Naive B cell (primary cell): ENCODE measurements at regions not wholly inside any gene's neighbourhood (a gene's known extent, or its start where the extent isn't known, plus 50 kb on each side); places are given as distances from the start of the nearest gene placed in this dataset.
"Not testable (repeated sequence)": the region's sequence is repeated elsewhere in the genome, so short reads cannot be mapped to it uniquely, and the experiment has no call there.

Source experiments
- ATAC-seq, 2 donors: fragments of 150-1000 bp; cut with Tn5 transposase; 2 replicates each; pipeline ENCODE4 v1.10.0; 2021; ENCODE audit warnings: low read depth in 2 of 2, mild to moderate bottlenecking in 2 of 2, moderate library complexity in 2 of 2
- DNase-seq: peaks from one replicate; pipeline ENCODE4 v3.0.0; 2022
- H3K27ac Mint-ChIP-seq, 6 donors: one replicate each; pipeline ENCODE4 v1.8.0; 2020 to 2022; ENCODE audit warnings: mild to moderate bottlenecking in 6 of 6, mixed read lengths in 6 of 6, moderate library complexity in 5 of 6, inconsistent platforms in 2 of 6
- H3K27me3 Mint-ChIP-seq, 3 donors: one replicate each; pipeline ENCODE4 v1.8.0; 2021 to 2022; ENCODE audit warnings: mixed read lengths in 3 of 3, mild to moderate bottlenecking in 1 of 3
- H3K36me3 Mint-ChIP-seq, 2 donors: one replicate each; pipeline ENCODE4 v1.8.0; 2020 to 2022; ENCODE audit warnings: mixed read lengths in 2 of 2, inconsistent platforms in 1 of 2, mild to moderate bottlenecking in 1 of 2
- H3K4me1 Mint-ChIP-seq, 3 donors: one replicate each; pipeline ENCODE4 v1.8.0; 2020 to 2022; ENCODE audit warnings: mixed read lengths in 3 of 3, inconsistent platforms in 1 of 3, mild to moderate bottlenecking in 1 of 3, moderate library complexity in 1 of 3
- H3K4me3 Mint-ChIP-seq, 8 donors: one replicate each; pipeline ENCODE4 v1.8.0; 2020 to 2022; ENCODE audit warnings: mild to moderate bottlenecking in 8 of 8, mixed read lengths in 8 of 8, moderate library complexity in 8 of 8, inconsistent platforms in 2 of 8
- H3K9me3 Mint-ChIP-seq, 7 donors: one replicate each; pipeline ENCODE4 v1.8.0; 2020 to 2022; ENCODE audit warnings: mixed read lengths in 7 of 7, mild to moderate bottlenecking in 5 of 7, inconsistent platforms in 2 of 7, moderate library complexity in 1 of 7

DNA sequence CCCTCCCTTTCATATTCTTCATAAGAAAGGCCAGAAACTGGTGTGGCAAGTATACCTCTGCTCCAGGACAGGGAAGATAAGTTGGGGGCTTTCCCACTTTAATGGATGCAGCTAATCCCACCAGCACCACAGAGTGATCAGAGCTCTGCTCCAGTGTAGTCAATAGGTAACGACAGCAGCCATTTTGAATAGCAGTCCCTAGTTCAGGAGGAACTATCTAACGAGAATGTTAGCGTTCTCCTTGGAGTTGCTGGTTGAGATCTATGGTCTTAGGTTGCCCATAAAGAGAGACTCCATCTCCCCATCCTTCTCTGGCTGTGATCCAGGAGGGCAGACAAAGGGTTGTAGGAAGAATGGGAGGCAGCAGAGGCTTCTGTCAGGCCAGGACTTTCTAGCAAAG is 64.0 kb upstream of the CCDC90B start:
- DNase-seq (no peak), ATAC-seq (no peak)
- no peak overlapping the region for H3K27ac Mint-ChIP-seq
- H3K9me3 Mint-ChIP-seq, result peaks cover 0 to 5% (median 2%) of the 10 kb centered on the region in 7 donors
- H3K27me3 Mint-ChIP-seq, result peaks cover 0 to 18% (median 6%) of the 10 kb centered on the region in 3 donors
- no peak overlapping the region for H3K4me3 Mint-ChIP-seq
- peaks cover 0 to 2% (median 0%) of the 10 kb centered on the region in 3 donors for H3K4me1 Mint-ChIP-seq
- H3K36me3 Mint-ChIP-seq, result peaks cover 0 to 7% of the 10 kb centered on the region in 2 donors

DNA sequence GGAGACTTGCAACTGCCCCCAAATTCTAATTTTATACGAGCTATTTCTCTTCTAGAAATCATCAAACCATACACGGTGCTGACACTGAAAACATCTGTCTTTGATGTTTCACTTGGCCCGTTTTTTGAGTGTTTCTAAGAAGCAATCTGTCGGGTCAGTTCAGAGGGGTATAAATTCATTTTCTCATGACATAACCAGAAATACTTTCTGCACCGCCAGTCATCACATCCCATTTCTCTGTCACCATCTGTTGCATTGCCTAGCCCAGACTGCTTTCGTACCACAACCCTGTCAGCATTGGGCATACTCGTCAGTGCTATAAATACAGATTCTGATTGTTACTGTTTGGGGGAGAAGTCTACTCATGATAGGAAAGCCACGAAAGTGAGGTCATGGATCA is 63.1 kb upstream of the CCDC90B start:
- H3K9me3 Mint-ChIP-seq, result peaks cover 0 to 5% (median 2%) of the 10 kb centered on the region in 7 donors
- H3K27ac Mint-ChIP-seq, result no peak overlapping the region
- H3K4me1 Mint-ChIP-seq, result peaks cover 0 to 2% (median 0%) of the 10 kb centered on the region in 3 donors
- ATAC-seq (no peak), DNase-seq (no peak)
- H3K4me3 Mint-ChIP-seq, result no peak overlapping the region
- H3K27me3 Mint-ChIP-seq, result peaks cover 0 to 27% (median 15%) of the 10 kb centered on the region in 3 donors
- H3K36me3 Mint-ChIP-seq, result peaks cover 0 to 7% of the 10 kb centered on the region in 2 donors

GRCh38 chr11:83346706-83347105 is 60.5 kb upstream of the CCDC90B start:
- H3K9me3 Mint-ChIP-seq, H3K4me3 Mint-ChIP-seq, H3K4me1 Mint-ChIP-seq, H3K27ac Mint-ChIP-seq, ATAC-seq, H3K36me3 Mint-ChIP-seq, DNase-seq: not testable (repeated sequence)
- H3K27me3 Mint-ChIP-seq, result peaks cover 0 to 47% (median 19%) of the 10 kb centered on the region in 3 donors

GRCh38 chr11:83344521-83344920 is 58.4 kb upstream of the CCDC90B start:
- H3K27ac Mint-ChIP-seq, result peak overlapping the region in 1 of 6 donors; percentile 20
- not testable (repeated sequence) for DNase-seq, ATAC-seq, H3K4me3 Mint-ChIP-seq, H3K9me3 Mint-ChIP-seq, H3K36me3 Mint-ChIP-seq, H3K4me1 Mint-ChIP-seq
- peaks cover 0 to 47% (median 19%) of the 10 kb centered on the region in 3 donors for H3K27me3 Mint-ChIP-seq

- Mint-ChIP-seq H3K36me3 (no peaks in the 10 kb centered on the region), H3K27me3 (no peaks in the 10 kb centered on the region), H3K9me3 (no peaks in the 10 kb centered on the region), H3K27ac (peak overlapping the region in 1 of 6 donors; percentile 21), H3K4me1 (no peaks in the 10 kb centered on the region), H3K4me3 (no peak overlapping the region)
- DNase-seq (no peak), ATAC-seq (no peak)
Measured at GRCh38 chr11:83336993-83337392, 50.8 kb upstream of the CCDC90B start.
